ENCODE measurements at regions not wholly inside any gene's neighbourhood (a gene's known extent, or its start where the extent isn't known, plus 50 kb on each side); places are given as distances from the start of the nearest gene placed in this dataset.

GRCh38 chr10:8527773-8528172 lies 473.3 kb downstream of the GATA3 start:
- H3K9me3 ChIP-seq (ENCODE audit: low read length) = no peaks in the 10 kb centered on the region
- H3F3A ChIP-seq (ENCODE audit: insufficient read depth, low read length) = no peaks in the 10 kb centered on the region
- no peaks in the 10 kb centered on the region for H3K36me3 ChIP-seq (ENCODE audit: insufficient read depth, low read length)
- no peaks in the 10 kb centered on the region for H3K27me3 ChIP-seq (ENCODE audit: insufficient read depth, low read length)
- no peak overlapping the region for H3K4me2 ChIP-seq (ENCODE audit: low read length)
- H2AFZ ChIP-seq (ENCODE audit: low read length) = no peak overlapping the region
- H4K20me1 ChIP-seq (ENCODE audit: insufficient read depth, low read length) = no peaks in the 10 kb centered on the region
- no peak overlapping the region for H3K27ac ChIP-seq (ENCODE audit: low read depth, low read length, poor library complexity, severe bottlenecking)
- H3K79me2 ChIP-seq (ENCODE audit: insufficient read depth, low read length) = no peaks in the 10 kb centered on the region
- no peaks in the 10 kb centered on the region for H3K9me2 ChIP-seq (ENCODE audit: low read depth, low read length)
- H3K4me1 ChIP-seq (ENCODE audit: insufficient read depth, low read length, severe bottlenecking) = no peaks in the 10 kb centered on the region
- TF ChIP-seq CTCF (IDR thresholded peaks at IDR 0.05; ENCODE audit: low read length) (no peak), EZH2 (IDR thresholded peaks at IDR 0.05; ENCODE audit: borderline replicate concordance, low read length) (no peak)
- H3K4me3 ChIP-seq (ENCODE audit: low read depth, low read length, poor library complexity, severe bottlenecking) = no peak overlapping the region
- no peak overlapping the region for H3K9ac ChIP-seq (ENCODE audit: low read length)

GRCh38 chr10:8531116-8531515 lies 476.6 kb downstream of the GATA3 start:
- H3K4me1 ChIP-seq (ENCODE audit: insufficient read depth, low read length, severe bottlenecking) = no peaks in the 10 kb centered on the region
- H3K4me3 ChIP-seq (ENCODE audit: low read depth, low read length, poor library complexity, severe bottlenecking) = no peak overlapping the region
- H3K36me3 ChIP-seq (ENCODE audit: insufficient read depth, low read length) = no peaks in the 10 kb centered on the region
- no peaks in the 10 kb centered on the region for H3F3A ChIP-seq (ENCODE audit: insufficient read depth, low read length)
- H2AFZ ChIP-seq (ENCODE audit: low read length) = no peak overlapping the region
- no peaks in the 10 kb centered on the region for H3K79me2 ChIP-seq (ENCODE audit: insufficient read depth, low read length)
- no peak overlapping the region for H3K27ac ChIP-seq (ENCODE audit: low read depth, low read length, poor library complexity, severe bottlenecking)
- H3K9ac ChIP-seq (ENCODE audit: low read length) = no peak overlapping the region
- no peak overlapping the region for H3K4me2 ChIP-seq (ENCODE audit: low read length)
- H3K27me3 ChIP-seq (ENCODE audit: insufficient read depth, low read length) = no peaks in the 10 kb centered on the region
- H3K9me3 ChIP-seq (ENCODE audit: low read length) = no peaks in the 10 kb centered on the region
- no peaks in the 10 kb centered on the region for H3K9me2 ChIP-seq (ENCODE audit: low read depth, low read length)
- H4K20me1 ChIP-seq (ENCODE audit: insufficient read depth, low read length) = no peaks in the 10 kb centered on the region
- TF ChIP-seq EZH2 (IDR thresholded peaks at IDR 0.05; ENCODE audit: borderline replicate concordance, low read length) (no peak), CTCF (IDR thresholded peaks at IDR 0.05; ENCODE audit: low read length) (no peak)

GRCh38 chr10:8532647-8533046 lies 478.2 kb downstream of the GATA3 start:
- Histone ChIP-seq H2AFZ (ENCODE audit: low read length) (no peak overlapping the region), H3K9me3 (ENCODE audit: low read length) (no peaks in the 10 kb centered on the region), H3K27ac (ENCODE audit: low read depth, low read length, poor library complexity, severe bottlenecking) (no peak overlapping the region), H3K36me3 (ENCODE audit: insufficient read depth, low read length) (no peaks in the 10 kb centered on the region), H3K9me2 (ENCODE audit: low read depth, low read length) (no peaks in the 10 kb centered on the region), H3K79me2 (ENCODE audit: insufficient read depth, low read length) (no peaks in the 10 kb centered on the region), H3K4me3 (ENCODE audit: low read depth, low read length, poor library complexity, severe bottlenecking) (no peak overlapping the region), H3K27me3 (ENCODE audit: insufficient read depth, low read length) (no peaks in the 10 kb centered on the region), H3K4me2 (ENCODE audit: low read length) (no peak overlapping the region), H3K4me1 (ENCODE audit: insufficient read depth, low read length, severe bottlenecking) (no peaks in the 10 kb centered on the region), H3F3A (ENCODE audit: insufficient read depth, low read length) (no peaks in the 10 kb centered on the region), H3K9ac (ENCODE audit: low read length) (no peak overlapping the region), H4K20me1 (ENCODE audit: insufficient read depth, low read length) (no peaks in the 10 kb centered on the region)
- TF ChIP-seq EZH2 (IDR thresholded peaks at IDR 0.05; ENCODE audit: borderline replicate concordance, low read length) = no peak
- TF ChIP-seq CTCF (IDR thresholded peaks at IDR 0.05; ENCODE audit: low read length) = no peak
